Osteoblast (primary cell): ENCODE measurements at regions not wholly inside any gene's neighbourhood (a gene's known extent, or its start where the extent isn't known, plus 50 kb on each side); places are given as distances from the start of the nearest gene placed in this dataset.

Experiments used
- DNase-seq: peaks from one replicate; pipeline ENCODE4 v3.0.0; 2011; ENCODE audit warnings: low spot score, mixed read lengths; ENCODE audit not compliant: insufficient read length; ENCODE audit errors: missing footprints
- H2AFZ ChIP-seq: 2 replicates; pipeline ENCODE4 v1.6.0; 2011; ENCODE audit warnings: mild to moderate bottlenecking, low read length
- H3K27ac ChIP-seq: 2 replicates; pipeline ENCODE4 v1.5.1; 2011; ENCODE audit warnings: mild to moderate bottlenecking, low read depth, low read length, moderate library complexity
- H3K27me3 ChIP-seq: 2 replicates; pipeline ENCODE4 v1.6.0; 2012; ENCODE audit warnings: mild to moderate bottlenecking, control low read depth, inconsistent platforms, low read length, moderate library complexity; ENCODE audit not compliant: insufficient read depth
- H3K36me3 ChIP-seq: 2 replicates; pipeline ENCODE4 v1.5.1; 2011; ENCODE audit warnings: mild to moderate bottlenecking, low read length, control low read depth, moderate library complexity; ENCODE audit not compliant: insufficient read depth
- H3K4me1 ChIP-seq: 2 replicates; pipeline ENCODE4 v1.5.1; 2011; ENCODE audit warnings: mild to moderate bottlenecking, low read length, control low read depth, moderate library complexity; ENCODE audit not compliant: insufficient read depth
- H3K4me2 ChIP-seq: 2 replicates; pipeline ENCODE4 v1.6.0; 2011; ENCODE audit warnings: mild to moderate bottlenecking, low read length; ENCODE audit not compliant: insufficient read depth
- H3K4me3 ChIP-seq: fragments of 200-600 bp; sonication (generic); 3 replicates; pipeline ENCODE4 v1.5.1; 2012; ENCODE audit warnings: mild to moderate bottlenecking, low read length, inconsistent platforms; ENCODE audit not compliant: insufficient read depth
- H3K79me2 ChIP-seq: 2 replicates; pipeline ENCODE4 v1.6.0; 2012; ENCODE audit warnings: mild to moderate bottlenecking, low read length, control low read depth, inconsistent platforms; ENCODE audit not compliant: insufficient read depth
- H3K9me3 ChIP-seq: 2 replicates; pipeline ENCODE4 v1.5.1; 2011; ENCODE audit warnings: low read depth, low read length, control low read depth
- H4K20me1 ChIP-seq: 2 replicates; pipeline ENCODE4 v1.6.0; 2012; ENCODE audit warnings: mild to moderate bottlenecking, low read length, control low read depth; ENCODE audit not compliant: insufficient read depth
- TF ChIP-seq, protein P1 (sequence below): IDR thresholded peaks from 2 replicates; pipeline ENCODE4 v1.5.1; 2011; ENCODE audit warnings: mild to moderate bottlenecking, low read depth, low read length, moderate library complexity; ENCODE audit errors: extremely low read depth

DNA sequence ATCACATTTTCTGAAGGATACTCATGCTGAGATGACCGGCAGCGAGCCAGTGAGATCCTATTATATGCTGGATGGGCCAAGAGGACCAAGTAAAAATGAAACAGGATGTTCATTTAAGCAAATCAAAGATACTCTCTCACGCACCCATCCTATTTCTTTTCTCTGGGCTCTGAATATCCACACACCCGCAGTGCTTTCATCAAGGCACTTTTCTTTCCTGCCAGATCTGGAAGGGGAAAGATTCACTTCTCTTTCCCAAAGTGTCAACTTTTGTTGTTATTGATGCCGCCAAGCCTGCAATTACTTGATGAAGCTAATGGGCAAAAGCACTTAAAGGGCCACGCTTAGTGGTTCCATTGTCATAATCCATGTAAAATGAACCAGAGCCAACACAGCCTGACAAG lies 191.9 kb upstream of the CHAC2 start:
- H3K9me3 ChIP-seq, result no peaks in the 10 kb centered on the region
- no peaks in the 10 kb centered on the region for H4K20me1 ChIP-seq
- peak overlapping the region; percentile 3 for H2AFZ ChIP-seq
- H3K4me2 ChIP-seq, result peak overlapping the region; percentile 68
- H3K36me3 ChIP-seq, result no peaks in the 10 kb centered on the region
- peaks cover 12% of the 10 kb centered on the region for H3K4me1 ChIP-seq
- DNase-seq, result no peak
- no peak overlapping the region for H3K27ac ChIP-seq
- peaks cover 4% of the 10 kb centered on the region for H3K27me3 ChIP-seq
- H3K79me2 ChIP-seq, result no peaks in the 10 kb centered on the region
- peak overlapping the region; percentile 52 for H3K4me3 ChIP-seq
- TF ChIP-seq, protein P1, sequence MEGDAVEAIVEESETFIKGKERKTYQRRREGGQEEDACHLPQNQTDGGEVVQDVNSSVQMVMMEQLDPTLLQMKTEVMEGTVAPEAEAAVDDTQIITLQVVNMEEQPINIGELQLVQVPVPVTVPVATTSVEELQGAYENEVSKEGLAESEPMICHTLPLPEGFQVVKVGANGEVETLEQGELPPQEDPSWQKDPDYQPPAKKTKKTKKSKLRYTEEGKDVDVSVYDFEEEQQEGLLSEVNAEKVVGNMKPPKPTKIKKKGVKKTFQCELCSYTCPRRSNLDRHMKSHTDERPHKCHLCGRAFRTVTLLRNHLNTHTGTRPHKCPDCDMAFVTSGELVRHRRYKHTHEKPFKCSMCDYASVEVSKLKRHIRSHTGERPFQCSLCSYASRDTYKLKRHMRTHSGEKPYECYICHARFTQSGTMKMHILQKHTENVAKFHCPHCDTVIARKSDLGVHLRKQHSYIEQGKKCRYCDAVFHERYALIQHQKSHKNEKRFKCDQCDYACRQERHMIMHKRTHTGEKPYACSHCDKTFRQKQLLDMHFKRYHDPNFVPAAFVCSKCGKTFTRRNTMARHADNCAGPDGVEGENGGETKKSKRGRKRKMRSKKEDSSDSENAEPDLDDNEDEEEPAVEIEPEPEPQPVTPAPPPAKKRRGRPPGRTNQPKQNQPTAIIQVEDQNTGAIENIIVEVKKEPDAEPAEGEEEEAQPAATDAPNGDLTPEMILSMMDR, result no peak

DNA sequence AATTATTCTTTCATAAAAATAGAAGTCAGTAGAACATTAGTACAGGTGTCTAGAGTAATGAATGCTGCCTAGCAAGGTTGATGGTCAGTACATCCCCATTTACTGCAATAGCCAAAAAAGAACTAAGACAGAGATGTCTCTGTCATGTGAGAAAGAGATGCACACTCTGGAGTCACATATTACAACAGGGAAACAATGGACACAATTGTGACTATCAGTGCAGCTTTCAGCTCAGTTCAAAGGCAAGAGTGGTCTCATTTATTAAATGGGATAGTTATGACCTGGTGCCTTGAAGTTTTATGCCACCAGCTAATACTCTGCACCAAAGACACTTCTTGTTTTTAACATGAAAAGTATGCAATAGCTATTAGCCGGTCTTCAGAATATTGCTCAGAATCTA lies 194.9 kb upstream of the CHAC2 start:
- no peaks in the 10 kb centered on the region for H3K36me3 ChIP-seq
- H4K20me1 ChIP-seq, result no peaks in the 10 kb centered on the region
- H3K4me3 ChIP-seq, result no peak overlapping the region
- H3K27me3 ChIP-seq, result peaks cover 4% of the 10 kb centered on the region
- TF ChIP-seq, protein P1, result no peak
- no peak for DNase-seq
- no peak overlapping the region for H3K27ac ChIP-seq
- no peak overlapping the region for H2AFZ ChIP-seq
- peaks cover 12% of the 10 kb centered on the region for H3K4me1 ChIP-seq
- no peak overlapping the region for H3K4me2 ChIP-seq
- no peaks in the 10 kb centered on the region for H3K9me3 ChIP-seq
- no peaks in the 10 kb centered on the region for H3K79me2 ChIP-seq

GRCh38 chr2:53569957-53570727 lies 197.5 kb upstream of the CHAC2 start:
- Histone ChIP-seq H3K9me3 (no peaks in the 10 kb centered on the region), H4K20me1 (no peaks in the 10 kb centered on the region), H3K4me2 (no peak overlapping the region), H3K36me3 (no peaks in the 10 kb centered on the region), H3K4me3 (no peak overlapping the region), H3K27me3 (peaks cover 4% of the 10 kb centered on the region), H3K4me1 (no peaks in the 10 kb centered on the region), H3K79me2 (no peaks in the 10 kb centered on the region), H3K27ac (no peak overlapping the region), H2AFZ (no peak overlapping the region)
- TF ChIP-seq, protein P1, result no peak
- no peak for DNase-seq

DNA sequence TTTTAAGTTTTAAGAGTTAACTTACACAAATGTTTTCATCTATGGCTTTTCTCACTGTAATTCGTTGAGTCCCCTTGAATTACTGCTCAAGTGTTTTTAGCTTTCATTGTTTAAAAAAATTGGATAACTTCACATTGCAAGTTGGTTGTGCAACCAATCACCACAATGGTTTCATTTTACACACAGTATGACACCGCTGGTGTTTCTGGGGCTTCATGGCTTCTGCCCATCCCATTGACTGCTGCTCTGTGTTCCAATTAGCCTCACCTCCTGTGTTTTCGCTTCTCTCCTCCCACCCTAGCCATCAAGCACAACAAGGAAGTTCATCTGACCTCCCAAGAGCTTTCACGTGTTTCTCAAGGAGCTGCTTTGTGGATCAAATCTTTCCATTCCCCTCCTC lies 199.1 kb upstream of the CHAC2 start:
- H3K27ac ChIP-seq, result no peak overlapping the region
- no peaks in the 10 kb centered on the region for H3K9me3 ChIP-seq
- H3K27me3 ChIP-seq, result peaks cover 2% of the 10 kb centered on the region
- H3K79me2 ChIP-seq, result no peaks in the 10 kb centered on the region
- no peaks in the 10 kb centered on the region for H3K4me1 ChIP-seq
- no peaks in the 10 kb centered on the region for H3K36me3 ChIP-seq
- peak overlapping the region; percentile 67 for H3K4me3 ChIP-seq
- peak overlapping the region; percentile 94 for H2AFZ ChIP-seq
- TF ChIP-seq, protein P1, result no peak
- peak overlapping the region; percentile 88 for H3K4me2 ChIP-seq
- H4K20me1 ChIP-seq, result no peaks in the 10 kb centered on the region
- DNase-seq, result no peak
